ENCODE measurements at regions not wholly inside any gene's neighbourhood (a gene's known extent, or its start where the extent isn't known, plus 50 kb on each side); places are given as distances from the start of the nearest gene placed in this dataset.
A peak's percentile ranks its signal among the peaks of the same experiment; 100 is the strongest.

DNA sequence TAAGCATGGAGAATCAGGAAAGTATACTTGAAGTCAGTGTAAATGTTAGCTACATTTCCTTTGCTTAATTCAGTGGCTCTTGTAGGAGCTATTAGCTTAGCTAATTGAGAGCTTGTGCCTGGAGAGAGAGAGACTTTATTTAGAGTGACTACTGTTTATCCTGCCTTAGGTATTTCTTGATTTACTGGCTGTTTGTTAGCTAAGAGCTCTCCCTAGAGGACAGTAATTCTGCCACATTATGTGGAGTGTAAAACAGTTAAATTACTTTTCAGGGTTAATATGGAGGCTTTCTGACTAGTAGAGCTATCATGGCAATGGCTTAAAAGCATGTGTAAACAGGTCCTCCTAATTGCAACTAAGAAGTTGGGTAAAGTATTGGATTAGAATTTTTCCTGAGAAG, 306.5 kb upstream of the TECRL start:
- TF ChIP-seq EGR1 (IDR thresholded peaks at IDR 0.05; ENCODE audit: low read depth) (no peak), CBX3 (IDR thresholded peaks at IDR 0.05; ENCODE audit: low read depth) (no peak), EZH2phosphoT487 (IDR thresholded peaks at IDR 0.05; ENCODE audit: borderline replicate concordance) (no peak), CEBPB (IDR thresholded peaks at IDR 0.05; ENCODE audit: low read depth) (no peak), ELF1 (IDR thresholded peaks at IDR 0.05; ENCODE audit: borderline replicate concordance, low read depth) (no peak)
- no peak overlapping the region for H3K27ac ChIP-seq (ENCODE audit: low read depth, low read length)
- H3K9me3 ChIP-seq (ENCODE audit: control insufficient read depth in 1 of 2, insufficient read depth in 1 of 2, low read depth in 1 of 2, low read length in 2 of 2): peaks cover 0 to 7% of the 10 kb centered on the region in 2 experiments; a peak in 2 of 4 replicates
- H3K4me2 ChIP-seq (ENCODE audit: low read length): no peak overlapping the region
- H3K36me3 ChIP-seq (ENCODE audit: control insufficient read depth in 1 of 2, insufficient read depth in 2 of 2, low read length in 2 of 2): no peaks in the 10 kb centered on the region
- no peaks in the 10 kb centered on the region for H3K9me2 ChIP-seq (ENCODE audit: insufficient read depth)
- no peak overlapping the region for H3K9ac ChIP-seq (ENCODE audit: low read length)
- DNase-seq (ENCODE audit: low read depth, low spot score) (no peak), ATAC-seq (no peak)
- POLR2A ChIA-PET: no interaction called here
- CTCF ChIA-PET: no interaction called here
- H3K79me2 ChIP-seq (ENCODE audit: insufficient read depth, low read length): no peaks in the 10 kb centered on the region
- H3K4me3 ChIP-seq (replicated peaks in 1 of 2; ENCODE audit: low read depth in 1 of 2, low read length in 2 of 2): no peak overlapping the region
- H4K20me1 ChIP-seq (ENCODE audit: insufficient read depth): no peaks in the 10 kb centered on the region
- H2AFZ ChIP-seq (ENCODE audit: low read depth, low read length, poor library complexity, severe bottlenecking): no peak overlapping the region
- BruUV-seq (replicated peaks): no TSS peak
- H3K27me3 ChIP-seq (ENCODE audit: insufficient read depth, low read length): no peaks in the 10 kb centered on the region
- H3K4me1 ChIP-seq (ENCODE audit: control insufficient read depth in 1 of 2, insufficient read depth in 2 of 2, low read length in 2 of 2): no peaks in the 10 kb centered on the region
- intact Hi-C loops (cut with micrococcal nuclease): no loop called here
- RAD21 ChIA-PET (ENCODE audit: low non-redundant PET in 1 of 2, low total read pairs in 2 of 2, uncharacterized antibody in 2 of 2, unreplicated experiment in 2 of 2): no interaction called here

- CTCF ChIA-PET: no interaction called here
These were observed 304.1 kb upstream of the TECRL start for GRCh38 chr4:64713256-64713840.

More at GRCh38 chr4:64713256-64713840, 304.1 kb upstream of the TECRL start:
- Histone ChIP-seq H4K20me1 (ENCODE audit: insufficient read depth) (no peaks in the 10 kb centered on the region), H3K9ac (ENCODE audit: low read length) (no peak overlapping the region), H3K4me3 (replicated peaks in 1 of 2; ENCODE audit: low read depth in 1 of 2, low read length in 2 of 2) (no peak overlapping the region), H3K27ac (ENCODE audit: low read depth, low read length) (no peak overlapping the region), H3K9me2 (ENCODE audit: insufficient read depth) (no peaks in the 10 kb centered on the region), H3K36me3 (ENCODE audit: control insufficient read depth in 1 of 2, insufficient read depth in 2 of 2, low read length in 2 of 2) (no peaks in the 10 kb centered on the region), H3K9me3 (ENCODE audit: control insufficient read depth in 1 of 2, insufficient read depth in 1 of 2, low read depth in 1 of 2, low read length in 2 of 2) (peaks cover 0 to 3% of the 10 kb centered on the region in 2 experiments; a peak in 2 of 4 replicates), H3K4me1 (ENCODE audit: control insufficient read depth in 1 of 2, insufficient read depth in 2 of 2, low read length in 2 of 2) (no peaks in the 10 kb centered on the region), H2AFZ (ENCODE audit: low read depth, low read length, poor library complexity, severe bottlenecking) (no peak overlapping the region), H3K79me2 (ENCODE audit: insufficient read depth, low read length) (no peaks in the 10 kb centered on the region), H3K4me2 (ENCODE audit: low read length) (no peak overlapping the region), H3K27me3 (ENCODE audit: insufficient read depth, low read length) (no peaks in the 10 kb centered on the region)
- TF ChIP-seq, protein P1, sequence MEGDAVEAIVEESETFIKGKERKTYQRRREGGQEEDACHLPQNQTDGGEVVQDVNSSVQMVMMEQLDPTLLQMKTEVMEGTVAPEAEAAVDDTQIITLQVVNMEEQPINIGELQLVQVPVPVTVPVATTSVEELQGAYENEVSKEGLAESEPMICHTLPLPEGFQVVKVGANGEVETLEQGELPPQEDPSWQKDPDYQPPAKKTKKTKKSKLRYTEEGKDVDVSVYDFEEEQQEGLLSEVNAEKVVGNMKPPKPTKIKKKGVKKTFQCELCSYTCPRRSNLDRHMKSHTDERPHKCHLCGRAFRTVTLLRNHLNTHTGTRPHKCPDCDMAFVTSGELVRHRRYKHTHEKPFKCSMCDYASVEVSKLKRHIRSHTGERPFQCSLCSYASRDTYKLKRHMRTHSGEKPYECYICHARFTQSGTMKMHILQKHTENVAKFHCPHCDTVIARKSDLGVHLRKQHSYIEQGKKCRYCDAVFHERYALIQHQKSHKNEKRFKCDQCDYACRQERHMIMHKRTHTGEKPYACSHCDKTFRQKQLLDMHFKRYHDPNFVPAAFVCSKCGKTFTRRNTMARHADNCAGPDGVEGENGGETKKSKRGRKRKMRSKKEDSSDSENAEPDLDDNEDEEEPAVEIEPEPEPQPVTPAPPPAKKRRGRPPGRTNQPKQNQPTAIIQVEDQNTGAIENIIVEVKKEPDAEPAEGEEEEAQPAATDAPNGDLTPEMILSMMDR (IDR thresholded peaks at IDR 0.05 in 2 of 3, conservative IDR thresholded peaks at IDR 0.05 in 1 of 3; ENCODE audit: borderline replicate concordance in 1 of 3, insufficient read depth in 1 of 3, low read depth in 2 of 3, low read length in 2 of 3): peak in 2 of 3 experiments; percentile 29 to 51; a peak in 3 of 6 replicates
- TF ChIP-seq TCF7L2 (IDR thresholded peaks at IDR 0.05; ENCODE audit: borderline replicate concordance, extremely low read depth, insufficient read depth, insufficient read length): no peak
- intact Hi-C loops (cut with micrococcal nuclease): no loop called here
- no peak for ATAC-seq
- no peak for DNase-seq (ENCODE audit: low read depth, low spot score)
- POLR2A ChIA-PET: no interaction called here
- BruUV-seq (replicated peaks): no TSS peak
- RAD21 ChIA-PET (ENCODE audit: low non-redundant PET in 1 of 2, low total read pairs in 2 of 2, uncharacterized antibody in 2 of 2, unreplicated experiment in 2 of 2): no interaction called here

All from HCT116 (cell line).